Kidney epithelial cell (primary cell): ENCODE measurements at regions not wholly inside any gene's neighbourhood (a gene's known extent, or its start where the extent isn't known, plus 50 kb on each side); places are given as distances from the start of the nearest gene placed in this dataset.

Experiments
- DNase-seq: peaks from one replicate; pipeline ENCODE4 v3.0.0-alpha.2; 2010; ENCODE audit warnings: low read depth
- H3K27me3 ChIP-seq: 2 replicates; pipeline ENCODE4 v1.6.0; 2011; ENCODE audit warnings: low read length; ENCODE audit not compliant: control insufficient read depth, insufficient read depth
- H3K36me3 ChIP-seq: 2 replicates; pipeline ENCODE4 v1.5.1; 2011; ENCODE audit warnings: low read length; ENCODE audit not compliant: control insufficient read depth, insufficient read depth
- H3K4me3 ChIP-seq: 2 replicates; pipeline ENCODE4 v1.5.1; 2011; ENCODE audit warnings: low read depth, mild to moderate bottlenecking, control low read depth, low read length
- TF ChIP-seq, protein P1 (sequence below): IDR thresholded peaks from 2 replicates; pipeline ENCODE4 v1.5.1; 2011; ENCODE audit warnings: mild to moderate bottlenecking, moderate library complexity, low read length, control low read depth, inconsistent platforms; ENCODE audit not compliant: insufficient read depth, poor library complexity, severe bottlenecking

GRCh38 chr15:46865155-46865554, 852.1 kb upstream of the SEMA6D start:
- Histone ChIP-seq H3K4me3 (no peak overlapping the region), H3K27me3 (no peaks in the 10 kb centered on the region), H3K36me3 (no peaks in the 10 kb centered on the region)
- no peak for DNase-seq
- TF ChIP-seq, protein P1, sequence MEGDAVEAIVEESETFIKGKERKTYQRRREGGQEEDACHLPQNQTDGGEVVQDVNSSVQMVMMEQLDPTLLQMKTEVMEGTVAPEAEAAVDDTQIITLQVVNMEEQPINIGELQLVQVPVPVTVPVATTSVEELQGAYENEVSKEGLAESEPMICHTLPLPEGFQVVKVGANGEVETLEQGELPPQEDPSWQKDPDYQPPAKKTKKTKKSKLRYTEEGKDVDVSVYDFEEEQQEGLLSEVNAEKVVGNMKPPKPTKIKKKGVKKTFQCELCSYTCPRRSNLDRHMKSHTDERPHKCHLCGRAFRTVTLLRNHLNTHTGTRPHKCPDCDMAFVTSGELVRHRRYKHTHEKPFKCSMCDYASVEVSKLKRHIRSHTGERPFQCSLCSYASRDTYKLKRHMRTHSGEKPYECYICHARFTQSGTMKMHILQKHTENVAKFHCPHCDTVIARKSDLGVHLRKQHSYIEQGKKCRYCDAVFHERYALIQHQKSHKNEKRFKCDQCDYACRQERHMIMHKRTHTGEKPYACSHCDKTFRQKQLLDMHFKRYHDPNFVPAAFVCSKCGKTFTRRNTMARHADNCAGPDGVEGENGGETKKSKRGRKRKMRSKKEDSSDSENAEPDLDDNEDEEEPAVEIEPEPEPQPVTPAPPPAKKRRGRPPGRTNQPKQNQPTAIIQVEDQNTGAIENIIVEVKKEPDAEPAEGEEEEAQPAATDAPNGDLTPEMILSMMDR, result no peak

GRCh38 chr15:46872286-46872980, 844.9 kb upstream of the SEMA6D start:
- H3K4me3 ChIP-seq, result no peak overlapping the region
- TF ChIP-seq, protein P1, result no peak
- no peaks in the 10 kb centered on the region for H3K27me3 ChIP-seq
- no peak for DNase-seq
- H3K36me3 ChIP-seq, result no peaks in the 10 kb centered on the region

- H3K4me3 ChIP-seq, result no peak overlapping the region
- H3K27me3 ChIP-seq, result no peaks in the 10 kb centered on the region
- H3K36me3 ChIP-seq, result no peaks in the 10 kb centered on the region
- TF ChIP-seq, protein P1, result no peak
- no peak for DNase-seq
Observed at GRCh38 chr15:46872981-46873330, 844.3 kb upstream of the SEMA6D start.

GRCh38 chr15:46879032-46879770, 838.1 kb upstream of the SEMA6D start:
- Histone ChIP-seq H3K27me3 (no peaks in the 10 kb centered on the region), H3K36me3 (no peaks in the 10 kb centered on the region), H3K4me3 (no peak overlapping the region)
- DNase-seq, result no peak
- TF ChIP-seq, protein P1, result no peak

DNA sequence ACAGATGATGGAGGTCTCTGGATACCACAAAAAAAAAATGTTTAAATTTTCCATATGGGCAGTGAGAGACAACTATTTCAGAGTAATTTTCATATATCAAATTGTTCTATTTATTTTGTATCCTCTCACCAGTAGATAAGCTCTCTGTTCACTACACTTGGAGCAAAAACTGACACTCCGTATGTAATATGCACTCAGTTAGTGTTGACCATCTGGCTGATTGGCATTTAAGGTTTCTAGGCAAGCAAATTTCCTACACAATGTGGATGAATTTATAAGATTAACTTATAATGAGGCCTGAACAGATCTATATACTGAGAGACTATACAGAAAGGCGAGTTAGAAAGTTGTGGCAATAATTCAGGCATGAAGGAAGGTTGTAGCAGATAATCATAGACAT, 836.5 kb upstream of the SEMA6D start:
- DNase-seq, result no peak
- Histone ChIP-seq H3K36me3 (no peaks in the 10 kb centered on the region), H3K4me3 (no peak overlapping the region), H3K27me3 (no peaks in the 10 kb centered on the region)
- TF ChIP-seq, protein P1, result no peak

DNA sequence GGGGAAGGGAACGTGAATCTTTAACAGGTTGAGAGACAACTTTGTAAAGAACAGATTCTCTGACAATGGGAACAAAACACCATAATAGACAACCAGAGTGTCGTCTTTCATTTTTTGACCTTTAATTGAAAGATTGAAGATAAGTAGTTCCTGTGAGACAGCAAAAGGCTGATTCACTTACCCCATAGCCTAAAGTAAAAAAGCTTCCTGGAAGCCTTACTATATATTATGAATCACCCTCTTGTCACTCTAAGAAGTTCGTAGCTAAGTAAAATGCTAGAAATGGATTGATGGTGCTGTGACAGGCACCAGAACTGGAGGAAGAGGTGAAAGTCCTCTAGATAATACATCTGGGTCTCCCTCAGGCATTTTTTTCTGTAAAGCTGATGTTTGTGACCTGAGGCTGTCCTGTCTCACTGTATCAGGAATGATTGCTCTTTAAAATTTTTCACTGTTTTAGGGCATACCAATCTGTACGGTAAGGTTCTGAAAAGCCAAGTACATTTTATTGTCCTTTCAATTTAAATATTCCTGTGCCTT, 824.6 kb upstream of the SEMA6D start:
- TF ChIP-seq, protein P1, result no peak
- Histone ChIP-seq H3K27me3 (no peaks in the 10 kb centered on the region), H3K4me3 (no peak overlapping the region), H3K36me3 (no peaks in the 10 kb centered on the region)
- no peak for DNase-seq
